ENCODE measurements at regions not wholly inside any gene's neighbourhood (a gene's known extent, or its start where the extent isn't known, plus 50 kb on each side); places are given as distances from the start of the nearest gene placed in this dataset.

DNA sequence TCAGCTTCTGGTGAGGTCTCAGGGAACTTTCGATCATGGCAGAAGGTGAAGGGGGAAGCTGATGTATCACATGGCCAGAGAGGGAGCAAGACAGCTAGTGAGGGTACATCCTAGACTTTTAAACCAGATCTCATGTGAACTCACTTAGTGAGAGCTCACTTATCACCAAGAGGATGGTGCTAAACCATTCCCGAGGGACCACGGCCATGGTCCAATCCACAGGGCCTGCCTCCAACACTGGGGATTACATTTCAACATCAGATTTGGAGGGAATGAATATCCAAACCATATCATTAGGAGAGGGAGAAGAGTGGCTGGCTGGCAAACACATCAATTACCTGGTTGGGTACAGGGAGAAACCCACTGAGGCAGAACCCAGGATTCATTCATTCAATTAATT, 75.7 kb upstream of the HAAO start:
- H3K27me3 ChIP-seq (ENCODE audit: control insufficient read depth in 3 of 3, insufficient read depth in 3 of 3, low read depth in 1 of 3, low read length in 3 of 3) = no peaks in the 10 kb centered on the region
- no peak overlapping the region for H3K4me3 ChIP-seq (ENCODE audit: low read length in 2 of 2)
- DNase-seq (ENCODE audit: low spot score) = no peak
- no peak overlapping the region for H4K8ac ChIP-seq (ENCODE audit: low read depth, low read length)
- no peak overlapping the region for H2AK5ac ChIP-seq (ENCODE audit: low read depth, low read length)
- no peak overlapping the region for H3K4ac ChIP-seq (ENCODE audit: low read length)
- no peak overlapping the region for H3K27ac ChIP-seq (replicated peaks; ENCODE audit: low read length)
- no peak overlapping the region for H3K9ac ChIP-seq (ENCODE audit: low read depth, low read length, poor library complexity)
- H3K4me1 ChIP-seq (ENCODE audit: control insufficient read depth in 2 of 2, insufficient read depth in 1 of 2, low read depth in 1 of 2, low read length in 2 of 2) = no peaks in the 10 kb centered on the region
- H3K9me3 ChIP-seq (replicated peaks in 1 of 2; ENCODE audit: control insufficient read depth in 2 of 2, insufficient read depth in 1 of 2, low read depth in 1 of 2, low read length in 2 of 2) = peaks cover 4 to 15% of the 10 kb centered on the region in 2 donors
- H2BK5ac ChIP-seq (ENCODE audit: low read length) = no peak overlapping the region
- no peak overlapping the region for H2AFZ ChIP-seq (ENCODE audit: low read length)
- H2BK15ac ChIP-seq (ENCODE audit: low read length) = no peak overlapping the region
- no peak overlapping the region for H3K4me2 ChIP-seq (ENCODE audit: insufficient read depth, low read length, poor library complexity, severe bottlenecking)
- H3K79me1 ChIP-seq (ENCODE audit: low read depth, low read length) = no peaks in the 10 kb centered on the region
- no peak overlapping the region for H3K18ac ChIP-seq (ENCODE audit: low read length)
- H3K36me3 ChIP-seq (replicated peaks in 1 of 2; ENCODE audit: control insufficient read depth in 2 of 2, insufficient read depth in 2 of 2, low read length in 2 of 2) = no peaks in the 10 kb centered on the region
- no CpG with 5 or more reads among the region's 3 CpGs for WGBS, 2 donors (ENCODE audit: extremely low coverage in 2 of 2, insufficient read length in 2 of 2, insufficient replicate concordance in 1 of 2)
- H2BK120ac ChIP-seq (ENCODE audit: low read depth, low read length) = no peak overlapping the region
- no peak overlapping the region for H3K23ac ChIP-seq (ENCODE audit: low read depth, low read length, poor library complexity)
- no peak overlapping the region for H3K14ac ChIP-seq (ENCODE audit: low read length)
- no peak overlapping the region for H4K91ac ChIP-seq (ENCODE audit: low read depth, low read length, poor library complexity)
- no peak overlapping the region for H2BK12ac ChIP-seq (ENCODE audit: low read length)

DNA sequence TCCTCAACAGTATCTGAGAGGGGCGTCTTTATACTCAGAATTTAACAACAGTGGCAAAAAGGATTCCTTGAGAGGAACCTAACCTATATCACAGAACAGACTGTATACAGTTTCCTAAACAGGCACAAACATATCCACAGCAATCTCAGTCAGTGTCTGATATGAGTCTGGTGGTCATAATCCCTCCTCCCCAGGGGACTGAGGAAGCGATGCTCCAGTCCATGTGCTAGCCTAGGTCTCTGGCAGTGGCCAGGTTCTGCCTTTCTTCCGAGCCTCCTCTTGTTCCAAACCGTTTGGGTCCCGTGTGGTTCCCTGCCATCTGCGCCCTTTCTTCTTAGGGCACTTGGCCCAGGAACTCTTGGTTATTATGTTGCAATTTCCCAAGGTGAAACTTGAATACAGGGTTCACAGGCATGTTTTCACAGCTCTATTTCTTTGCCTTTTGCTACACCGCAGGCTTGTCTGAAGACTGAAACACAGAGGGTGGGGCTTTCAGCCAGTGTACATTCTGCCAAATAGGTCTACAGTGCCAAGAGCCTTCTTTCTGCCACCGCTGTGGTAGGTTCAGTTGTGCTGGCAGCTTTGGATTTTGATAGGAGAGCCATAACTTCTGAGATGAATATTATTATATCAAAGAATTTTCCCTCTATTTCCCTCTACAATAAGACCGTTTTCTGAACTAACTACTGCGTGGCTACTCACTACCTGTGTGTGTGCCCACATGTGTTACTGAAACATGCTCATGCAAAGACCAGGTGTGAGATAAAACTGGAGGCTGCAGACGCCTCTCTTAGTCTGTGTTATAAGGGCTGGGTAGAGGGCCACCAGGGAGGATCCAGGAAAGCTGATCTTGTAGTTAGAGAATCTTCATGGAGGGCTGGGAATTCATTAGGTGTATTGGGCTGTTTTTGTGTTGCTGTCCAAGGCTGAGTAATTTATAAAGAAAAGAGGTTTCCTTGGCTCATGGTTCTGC, 75.0 kb upstream of the HAAO start:
- Histone ChIP-seq H3K4me2 (ENCODE audit: insufficient read depth, low read length, poor library complexity, severe bottlenecking) (no peak overlapping the region), H3K27ac (replicated peaks; ENCODE audit: low read length) (no peak overlapping the region), H2BK5ac (ENCODE audit: low read length) (no peak overlapping the region), H3K4me3 (ENCODE audit: low read length in 2 of 2) (no peak overlapping the region), H4K8ac (ENCODE audit: low read depth, low read length) (no peak overlapping the region), H2AK5ac (ENCODE audit: low read depth, low read length) (no peak overlapping the region), H4K91ac (ENCODE audit: low read depth, low read length, poor library complexity) (no peak overlapping the region), H3K9ac (ENCODE audit: low read depth, low read length, poor library complexity) (no peak overlapping the region), H2AFZ (ENCODE audit: low read length) (peak overlapping the region; percentile 59), H2BK15ac (ENCODE audit: low read length) (no peak overlapping the region), H2BK12ac (ENCODE audit: low read length) (no peak overlapping the region), H3K14ac (ENCODE audit: low read length) (no peak overlapping the region), H3K4me1 (ENCODE audit: control insufficient read depth in 2 of 2, insufficient read depth in 1 of 2, low read depth in 1 of 2, low read length in 2 of 2) (no peaks in the 10 kb centered on the region), H3K9me3 (replicated peaks in 1 of 2; ENCODE audit: control insufficient read depth in 2 of 2, insufficient read depth in 1 of 2, low read depth in 1 of 2, low read length in 2 of 2) (peaks cover 4 to 15% of the 10 kb centered on the region in 2 donors), H3K18ac (ENCODE audit: low read length) (no peak overlapping the region), H3K4ac (ENCODE audit: low read length) (no peak overlapping the region), H3K23ac (ENCODE audit: low read depth, low read length, poor library complexity) (no peak overlapping the region), H3K27me3 (ENCODE audit: control insufficient read depth in 3 of 3, insufficient read depth in 3 of 3, low read depth in 1 of 3, low read length in 3 of 3) (no peaks in the 10 kb centered on the region), H3K36me3 (replicated peaks in 1 of 2; ENCODE audit: control insufficient read depth in 2 of 2, insufficient read depth in 2 of 2, low read length in 2 of 2) (no peaks in the 10 kb centered on the region), H2BK120ac (ENCODE audit: low read depth, low read length) (no peak overlapping the region), H3K79me1 (ENCODE audit: low read depth, low read length) (no peaks in the 10 kb centered on the region)
- DNase-seq (ENCODE audit: low spot score) = no peak
- no CpG with 5 or more reads among the region's 11 CpGs for WGBS, 2 donors (ENCODE audit: extremely low coverage in 2 of 2, insufficient read length in 2 of 2, insufficient replicate concordance in 1 of 2)

DNA sequence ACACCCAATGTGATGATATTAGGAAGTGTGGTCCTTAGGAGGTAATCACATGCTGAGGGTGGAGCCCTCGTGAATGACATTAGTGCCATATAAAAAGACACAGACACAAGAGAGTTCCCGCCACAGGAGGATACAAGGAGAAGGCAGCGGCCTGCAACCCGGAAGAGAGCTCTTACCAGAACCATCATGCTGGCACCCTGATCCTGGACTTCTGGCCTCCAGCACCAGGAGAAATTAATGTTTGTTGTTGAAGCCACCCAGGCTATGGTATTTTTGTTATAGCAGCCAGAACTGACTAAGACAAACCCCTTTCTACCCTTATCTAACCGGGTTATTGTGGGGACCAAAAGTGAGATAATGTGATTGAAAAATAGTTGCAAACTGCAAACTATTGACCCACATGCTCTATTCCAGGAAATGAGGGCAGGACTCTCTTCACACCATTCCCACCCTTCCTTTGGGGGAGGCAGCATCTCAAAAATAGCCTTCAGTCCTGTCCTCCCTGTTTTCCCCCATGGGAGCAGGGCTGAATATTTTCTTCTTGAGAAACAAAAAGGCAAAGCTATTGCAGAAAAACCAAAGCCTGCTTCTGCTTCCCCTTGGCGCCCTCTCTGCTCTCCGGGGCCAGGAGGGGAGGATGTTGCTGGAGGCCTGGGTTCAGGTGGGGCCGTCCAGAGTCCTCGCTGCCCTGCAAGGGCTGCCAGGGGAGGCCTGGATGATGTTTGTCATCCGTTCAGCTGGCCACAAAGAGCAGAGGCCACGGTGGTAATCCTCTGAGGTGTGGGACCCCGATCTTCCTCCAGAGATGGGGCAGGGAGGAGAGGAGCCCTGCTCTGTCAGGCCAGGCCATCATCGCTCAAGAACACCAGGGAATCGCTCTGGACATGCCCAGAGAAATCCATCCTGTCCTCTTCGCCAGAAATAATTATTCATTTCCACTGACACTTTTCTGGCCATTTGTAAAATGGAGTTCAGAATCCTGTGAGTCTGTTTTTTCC, 73.8 kb upstream of the HAAO start:
- H2AFZ ChIP-seq (ENCODE audit: low read length) = peak overlapping the region; percentile 59
- peaks cover 4 to 15% of the 10 kb centered on the region in 2 donors for H3K9me3 ChIP-seq (replicated peaks in 1 of 2; ENCODE audit: control insufficient read depth in 2 of 2, insufficient read depth in 1 of 2, low read depth in 1 of 2, low read length in 2 of 2)
- H2BK5ac ChIP-seq (ENCODE audit: low read length) = no peak overlapping the region
- H3K79me1 ChIP-seq (ENCODE audit: low read depth, low read length) = no peaks in the 10 kb centered on the region
- H3K4me2 ChIP-seq (ENCODE audit: insufficient read depth, low read length, poor library complexity, severe bottlenecking) = no peak overlapping the region
- no peak overlapping the region for H3K4me3 ChIP-seq (ENCODE audit: low read length in 2 of 2)
- no peaks in the 10 kb centered on the region for H3K27me3 ChIP-seq (ENCODE audit: control insufficient read depth in 3 of 3, insufficient read depth in 3 of 3, low read depth in 1 of 3, low read length in 3 of 3)
- no peak overlapping the region for H3K18ac ChIP-seq (ENCODE audit: low read length)
- no peak for DNase-seq (ENCODE audit: low spot score)
- H4K91ac ChIP-seq (ENCODE audit: low read depth, low read length, poor library complexity) = no peak overlapping the region
- H3K14ac ChIP-seq (ENCODE audit: low read length) = peak overlapping the region; percentile 73
- H3K4ac ChIP-seq (ENCODE audit: low read length) = no peak overlapping the region
- no peaks in the 10 kb centered on the region for H3K4me1 ChIP-seq (ENCODE audit: control insufficient read depth in 2 of 2, insufficient read depth in 1 of 2, low read depth in 1 of 2, low read length in 2 of 2)
- H3K27ac ChIP-seq (replicated peaks; ENCODE audit: low read length) = no peak overlapping the region
- H3K36me3 ChIP-seq (replicated peaks in 1 of 2; ENCODE audit: control insufficient read depth in 2 of 2, insufficient read depth in 2 of 2, low read length in 2 of 2) = no peaks in the 10 kb centered on the region
- no peak overlapping the region for H2BK15ac ChIP-seq (ENCODE audit: low read length)
- peak overlapping the region; percentile 57 for H2AK5ac ChIP-seq (ENCODE audit: low read depth, low read length)
- no peak overlapping the region for H3K23ac ChIP-seq (ENCODE audit: low read depth, low read length, poor library complexity)
- H2BK120ac ChIP-seq (ENCODE audit: low read depth, low read length) = no peak overlapping the region
- WGBS, 2 donors (ENCODE audit: extremely low coverage in 2 of 2, insufficient read length in 2 of 2, insufficient replicate concordance in 1 of 2) = no CpG with 5 or more reads among the region's 15 CpGs
- H3K9ac ChIP-seq (ENCODE audit: low read depth, low read length, poor library complexity) = no peak overlapping the region
- H4K8ac ChIP-seq (ENCODE audit: low read depth, low read length) = no peak overlapping the region
- H2BK12ac ChIP-seq (ENCODE audit: low read length) = no peak overlapping the region

All from neuronal stem cell (in vitro differentiated cells).